GM13977 (cell line): ENCODE measurements at regions not wholly inside any gene's neighbourhood (a gene's known extent, or its start where the extent isn't known, plus 50 kb on each side); places are given as distances from the start of the nearest gene placed in this dataset.

Source experiments
- DNase-seq: peaks from one replicate; pipeline ENCODE4 v3.0.0; 2012; ENCODE audit warnings: low spot score
- CTCF ChIP-seq: IDR thresholded peaks from 2 replicates; pipeline ENCODE4 v1.5.1; 2012; ENCODE audit warnings: mild to moderate bottlenecking, control low read depth; ENCODE audit not compliant: insufficient read depth; ENCODE audit errors: extremely low read depth, missing control alignments
- in situ Hi-C: fragments of 300-500 bp; cut with MboI; formaldehyde crosslinking; loops from one replicate; pipeline ENCODE4 v1.12.0; 2022; ENCODE audit warnings: low sequenced_read_pairs, low pct_unique_long_range_greater_than_20kb, mixed read lengths, inconsistent platforms; ENCODE audit not compliant: unreplicated experiment

GRCh38 chr5:120738568-120738967, 274.5 kb downstream of the PRR16 start:
- no peak for TF ChIP-seq CTCF
- in situ Hi-C loops = no loop called here
- DNase-seq = no peak

DNA sequence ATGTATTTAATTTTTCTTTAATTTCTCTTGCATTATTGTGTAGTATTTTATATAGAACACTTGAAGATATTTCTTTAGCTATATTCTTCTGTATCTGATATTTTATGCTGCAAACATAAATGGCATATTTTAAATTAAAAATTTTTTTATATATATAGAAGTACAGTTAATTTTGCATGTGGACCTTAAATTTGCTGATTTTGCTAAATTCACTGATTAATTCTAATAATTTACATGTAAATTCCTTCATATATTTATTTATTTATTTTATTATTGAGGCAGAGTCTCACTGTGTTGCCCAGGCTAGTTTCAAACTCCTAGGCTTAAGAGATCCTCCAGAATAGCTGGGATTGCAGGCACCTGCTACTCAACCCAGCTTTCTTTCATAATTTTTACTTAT, 276.9 kb downstream of the PRR16 start:
- in situ Hi-C loops = no loop called here
- DNase-seq = no peak
- TF ChIP-seq CTCF = no peak

DNA sequence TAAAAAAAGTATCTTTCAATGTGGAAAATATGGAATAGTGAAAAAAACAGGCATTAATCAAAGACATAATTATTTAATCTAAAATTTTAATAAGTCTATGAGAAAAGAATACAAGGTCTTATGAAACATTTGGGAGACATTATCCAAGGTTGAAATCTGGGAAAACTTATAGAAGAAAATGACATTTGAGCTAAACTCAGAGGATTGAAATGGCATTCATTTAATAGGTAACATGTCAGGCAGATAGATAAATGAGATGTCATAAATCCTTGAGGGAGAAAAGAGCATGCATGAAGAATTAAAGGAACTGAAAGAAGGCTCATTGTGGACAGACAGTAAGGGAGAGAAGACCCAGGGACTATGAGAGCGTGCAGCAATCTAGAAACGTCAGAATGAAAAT, 284.4 kb downstream of the PRR16 start:
- no peak for DNase-seq
- in situ Hi-C loops = no loop called here

GRCh38 chr5:120749737-120750136, 285.6 kb downstream of the PRR16 start:
- DNase-seq = no peak
- TF ChIP-seq CTCF = no peak
- in situ Hi-C loops = no loop called here

More for the DNA sequence above, 284.4 kb downstream of the PRR16 start:
- no peak for TF ChIP-seq CTCF

DNA sequence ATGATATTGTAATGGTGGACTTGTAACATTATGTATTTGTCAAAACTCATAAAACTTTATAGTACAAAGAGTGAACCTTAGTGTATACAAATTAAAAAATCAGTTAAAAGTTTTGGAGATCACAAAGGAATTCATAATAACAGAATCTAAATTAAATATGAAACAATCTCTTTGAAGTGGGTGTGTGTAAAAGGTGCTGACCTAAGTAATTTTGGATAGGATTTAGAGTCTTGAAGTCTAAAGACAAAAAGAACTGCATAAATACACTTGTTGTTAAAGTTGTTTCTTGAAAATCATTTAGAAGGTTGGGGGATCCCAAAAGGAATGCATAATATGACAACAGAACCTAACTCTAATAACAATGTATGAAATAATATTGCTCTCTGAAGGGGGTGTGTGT, 295.5 kb downstream of the PRR16 start:
- no peak for DNase-seq
- TF ChIP-seq CTCF = no peak
- in situ Hi-C loops = no loop called here

GRCh38 chr5:120761986-120762385, 297.9 kb downstream of the PRR16 start:
- no peak for DNase-seq
- in situ Hi-C loops = no loop called here
- no peak for TF ChIP-seq CTCF

DNA sequence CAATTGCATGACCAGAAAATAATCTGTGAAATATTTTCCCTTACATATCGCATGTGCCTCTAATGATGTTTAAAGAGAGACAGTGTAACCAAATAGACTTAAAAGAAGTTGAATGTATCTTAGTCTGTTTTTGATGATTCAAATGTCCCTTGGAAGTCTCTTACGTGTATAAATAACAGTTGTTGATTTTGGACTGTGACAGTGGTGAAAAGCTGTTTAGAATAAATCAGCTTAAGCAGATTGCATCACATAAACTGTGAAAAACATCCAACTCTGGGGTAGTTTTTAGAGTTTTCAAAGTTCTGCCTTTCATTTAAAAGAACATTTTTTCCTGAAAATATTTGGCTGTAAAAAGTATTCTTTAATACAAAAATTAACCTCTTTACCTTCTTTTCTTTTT, 301.1 kb downstream of the PRR16 start:
- DNase-seq = no peak
- in situ Hi-C loops = no loop called here
- TF ChIP-seq CTCF = no peak
